AG09319 (cell line): ENCODE measurements at regions not wholly inside any gene's neighbourhood (a gene's known extent, or its start where the extent isn't known, plus 50 kb on each side); places are given as distances from the start of the nearest gene placed in this dataset.

Source experiments
- DNase-seq: peaks from one replicate; pipeline ENCODE4 v3.0.0-alpha.2; 2010; ENCODE audit warnings: low read depth; ENCODE audit errors: extremely low read depth
- CTCF ChIP-seq: IDR thresholded peaks from 2 replicates; pipeline ENCODE4 v1.5.1; 2011; ENCODE audit warnings: low read depth, mild to moderate bottlenecking, inconsistent platforms, low read length, moderate library complexity

GRCh38 chr5:4911646-4912403 lies 228.3 kb upstream of the ADAMTS16 start:
- TF ChIP-seq CTCF = no peak
- DNase-seq = no peak

- DNase-seq = no peak
- no peak for TF ChIP-seq CTCF
Measured at GRCh38 chr5:4921929-4922328, 218.2 kb upstream of the ADAMTS16 start.

GRCh38 chr5:4924577-4924976 lies 215.6 kb upstream of the ADAMTS16 start:
- TF ChIP-seq CTCF = no peak
- DNase-seq = no peak

- no peak for DNase-seq
- no peak for TF ChIP-seq CTCF
Measured at GRCh38 chr5:4927097-4927496, 213.0 kb upstream of the ADAMTS16 start.

- TF ChIP-seq CTCF = no peak
- DNase-seq = no peak
Measured at GRCh38 chr5:4928409-4928808, 211.7 kb upstream of the ADAMTS16 start.

- no peak for DNase-seq
- TF ChIP-seq CTCF = no peak
Measured at GRCh38 chr5:4929092-4929655, 211.0 kb upstream of the ADAMTS16 start.

GRCh38 chr5:4939042-4939781 lies 200.9 kb upstream of the ADAMTS16 start:
- TF ChIP-seq CTCF = no peak
- DNase-seq = no peak
